Esophagus squamous epithelium (tissue), 4 donors: ENCODE measurements at regions not wholly inside any gene's neighbourhood (a gene's known extent, or its start where the extent isn't known, plus 50 kb on each side); places are given as distances from the start of the nearest gene placed in this dataset.

Source experiments
- CTCF ChIP-seq, 6 experiments: fragments of 450-650 bp in 4 of 6; fragments of 200-600 bp in 2 of 6; sonication (generic) in 2 of 6; IDR thresholded peaks; one replicate each; pipeline ENCODE4 v1.5.1; 2016 to 2019; ENCODE audit warnings: antibody characterized with exemption in 6 of 6, mild to moderate bottlenecking in 4 of 6, moderate library complexity in 4 of 6
- POLR2A ChIP-seq, 4 donors: fragments of 450-650 bp; IDR thresholded peaks; one replicate each; pipeline ENCODE4 v1.6.1; 2017; ENCODE audit warnings: antibody characterized with exemption in 4 of 4, mild to moderate bottlenecking in 4 of 4, moderate library complexity in 3 of 4

GRCh38 chr9:106758911-106759310 lies 104.1 kb upstream of the ZNF462 start:
- no peak for TF ChIP-seq CTCF (IDR thresholded peaks at IDR 0.05)
- TF ChIP-seq POLR2A (IDR thresholded peaks at IDR 0.05) = no peak
